Right lobe of liver (tissue), 6 donors: ENCODE measurements at regions not wholly inside any gene's neighbourhood (a gene's known extent, or its start where the extent isn't known, plus 50 kb on each side); places are given as distances from the start of the nearest gene placed in this dataset.
"Not testable (repeated sequence)": the region's sequence is repeated elsewhere in the genome, so short reads cannot be mapped to it uniquely, and the experiment has no call there.

Experiments used
- ATAC-seq, 4 donors: fragments of 200-7000 bp; cut with Tn5 transposase; one replicate each; pipeline ENCODE4 v1.9.1; 2020; ENCODE audit warnings: mild to moderate bottlenecking in 4 of 4, moderate library complexity in 4 of 4
- DNase-seq, 3 donors: peaks; one replicate each; pipeline ENCODE4 v3.0.0-alpha.2; 2020
- H3K27ac ChIP-seq, 3 donors: fragments of 200-600 bp; one replicate each; pipeline ENCODE4 v1.8.0; 2022
- H3K27me3 ChIP-seq, 2 donors: fragments of 200-600 bp; one replicate each; pipeline ENCODE4 v1.8.0; 2022
- H3K36me3 ChIP-seq, 4 donors: fragments of 200-600 bp; sonication (generic) in 1 of 4; one replicate each; pipeline versions ENCODE4 v1.5.1 to v1.8.0; 2017 to 2022; ENCODE audit warnings: control low read depth in 1 of 4
- H3K4me1 ChIP-seq, 4 donors: fragments of 200-600 bp; sonication (generic) in 1 of 4; one replicate each; pipeline versions ENCODE4 v1.5.1 to v1.8.0; 2017 to 2022; ENCODE audit warnings: control low read depth in 1 of 4
- H3K4me3 ChIP-seq, 3 donors: fragments of 200-600 bp; one replicate each; pipeline ENCODE4 v1.8.0; 2022
- H3K9me3 ChIP-seq, 4 donors: fragments of 200-600 bp; sonication (generic) in 1 of 4; one replicate each; pipeline versions ENCODE4 v1.5.1 to v1.8.0; 2017 to 2022; ENCODE audit warnings: control low read depth in 1 of 4
- POLR2A ChIP-seq: fragments of 450-650 bp; IDR thresholded peaks from one replicate; pipeline ENCODE4 v1.6.1; 2017; ENCODE audit warnings: antibody characterized with exemption, mild to moderate bottlenecking
- WGBS: methylation state at CpG from one replicate; pipeline ENCODE4 v1.1.6; 2018; ENCODE audit warnings: low coverage, low lambda C conversion rate; ENCODE audit not compliant: insufficient coverage; ENCODE audit errors: missing lambda C conversion rate; 5-methylcytosine and 5-hydroxymethylcytosine counted together
- intact Hi-C, 2 donors: fragments of 100-400 bp; cut with DNase I; formaldehyde crosslinking; loops; one replicate each; pipeline versions ENCODE4 v1.11.2 to v1.14.1; 2022
- TF ChIP-seq, protein P1 (sequence below), 4 donors: fragments of 200-600 bp in 3 of 4; fragments of 450-650 bp in 1 of 4; IDR thresholded peaks; one replicate each; pipeline versions ENCODE4 v1.5.1 to v1.8.0; 2016 to 2022; ENCODE audit warnings: antibody characterized with exemption in 4 of 4, mild to moderate bottlenecking in 2 of 4
- donor health status: DM: no; HTN: yes; CAD: no.
- donor health status: DM: no; HTN: no; CAD: no.
- donor health status: DM: no; HTN: no; CAD: no.
- donor health status: DM: no; HTN: yes; CAD: no.
- donor health status: DM: no; HTN: yes; CAD: no.

DNA sequence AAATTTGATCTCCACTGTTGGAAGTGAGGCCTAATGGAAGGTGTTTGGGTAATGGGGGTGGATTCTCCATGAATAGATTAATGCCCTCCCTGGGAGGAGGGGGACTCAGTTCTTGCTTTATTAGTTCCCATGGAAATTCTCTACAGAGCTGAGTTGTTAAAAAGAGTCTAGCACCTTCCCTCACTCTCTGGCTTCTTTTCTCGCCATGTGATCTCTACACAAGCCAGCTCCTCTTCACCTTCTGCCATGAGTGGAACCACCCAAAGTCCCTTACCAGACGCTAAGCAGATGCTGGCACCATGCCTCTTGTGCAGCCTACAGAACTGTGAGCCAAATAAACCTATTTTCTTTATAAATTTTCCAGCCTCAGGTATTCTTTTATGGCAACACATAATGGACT is 465.8 kb upstream of the ANO5 start:
- no peaks in the 10 kb centered on the region for H3K9me3 ChIP-seq
- H3K4me3 ChIP-seq, result no peak overlapping the region
- no peak for ATAC-seq
- intact Hi-C loops, result no loop called here
- WGBS, result 49% methylated on average over 2 of the region's 2 CpGs
- H3K36me3 ChIP-seq, result no peaks in the 10 kb centered on the region
- DNase-seq, result no peak
- TF ChIP-seq POLR2A, result no peak
- TF ChIP-seq, protein P1, sequence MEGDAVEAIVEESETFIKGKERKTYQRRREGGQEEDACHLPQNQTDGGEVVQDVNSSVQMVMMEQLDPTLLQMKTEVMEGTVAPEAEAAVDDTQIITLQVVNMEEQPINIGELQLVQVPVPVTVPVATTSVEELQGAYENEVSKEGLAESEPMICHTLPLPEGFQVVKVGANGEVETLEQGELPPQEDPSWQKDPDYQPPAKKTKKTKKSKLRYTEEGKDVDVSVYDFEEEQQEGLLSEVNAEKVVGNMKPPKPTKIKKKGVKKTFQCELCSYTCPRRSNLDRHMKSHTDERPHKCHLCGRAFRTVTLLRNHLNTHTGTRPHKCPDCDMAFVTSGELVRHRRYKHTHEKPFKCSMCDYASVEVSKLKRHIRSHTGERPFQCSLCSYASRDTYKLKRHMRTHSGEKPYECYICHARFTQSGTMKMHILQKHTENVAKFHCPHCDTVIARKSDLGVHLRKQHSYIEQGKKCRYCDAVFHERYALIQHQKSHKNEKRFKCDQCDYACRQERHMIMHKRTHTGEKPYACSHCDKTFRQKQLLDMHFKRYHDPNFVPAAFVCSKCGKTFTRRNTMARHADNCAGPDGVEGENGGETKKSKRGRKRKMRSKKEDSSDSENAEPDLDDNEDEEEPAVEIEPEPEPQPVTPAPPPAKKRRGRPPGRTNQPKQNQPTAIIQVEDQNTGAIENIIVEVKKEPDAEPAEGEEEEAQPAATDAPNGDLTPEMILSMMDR (IDR thresholded peaks at IDR 0.05), result no peak
- no peaks in the 10 kb centered on the region for H3K4me1 ChIP-seq
- no peak overlapping the region for H3K27ac ChIP-seq
- H3K27me3 ChIP-seq, result no peaks in the 10 kb centered on the region

DNA sequence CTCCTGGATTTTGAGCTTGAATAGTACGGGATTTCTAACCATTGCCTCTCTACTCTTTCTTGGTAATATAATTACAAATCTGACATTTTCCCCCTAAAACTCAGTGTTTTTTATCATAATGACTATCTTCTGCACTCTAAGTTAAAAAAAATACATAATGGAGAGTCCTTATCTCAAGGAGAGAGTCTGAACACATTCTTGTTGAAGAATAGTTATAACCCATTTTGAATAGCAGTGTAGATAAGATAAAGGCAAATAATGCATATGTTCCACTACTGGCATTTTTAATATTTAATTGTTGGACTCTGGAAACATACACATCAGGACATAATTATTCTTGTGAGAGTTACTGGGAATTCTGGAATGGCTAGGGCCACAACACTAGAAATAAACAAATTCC is 456.5 kb upstream of the ANO5 start:
- Histone ChIP-seq H3K27ac (no peak overlapping the region), H3K27me3 (no peaks in the 10 kb centered on the region), H3K9me3 (no peaks in the 10 kb centered on the region), H3K4me3 (no peak overlapping the region), H3K36me3 (no peaks in the 10 kb centered on the region), H3K4me1 (no peaks in the 10 kb centered on the region)
- DNase-seq (no peak), ATAC-seq (no peak)
- intact Hi-C loops, result no loop called here
- WGBS, result 31% methylated on average over 1 of the region's 1 CpG
- TF ChIP-seq POLR2A, result no peak
- TF ChIP-seq, protein P1 (IDR thresholded peaks at IDR 0.05), result no peak

DNA sequence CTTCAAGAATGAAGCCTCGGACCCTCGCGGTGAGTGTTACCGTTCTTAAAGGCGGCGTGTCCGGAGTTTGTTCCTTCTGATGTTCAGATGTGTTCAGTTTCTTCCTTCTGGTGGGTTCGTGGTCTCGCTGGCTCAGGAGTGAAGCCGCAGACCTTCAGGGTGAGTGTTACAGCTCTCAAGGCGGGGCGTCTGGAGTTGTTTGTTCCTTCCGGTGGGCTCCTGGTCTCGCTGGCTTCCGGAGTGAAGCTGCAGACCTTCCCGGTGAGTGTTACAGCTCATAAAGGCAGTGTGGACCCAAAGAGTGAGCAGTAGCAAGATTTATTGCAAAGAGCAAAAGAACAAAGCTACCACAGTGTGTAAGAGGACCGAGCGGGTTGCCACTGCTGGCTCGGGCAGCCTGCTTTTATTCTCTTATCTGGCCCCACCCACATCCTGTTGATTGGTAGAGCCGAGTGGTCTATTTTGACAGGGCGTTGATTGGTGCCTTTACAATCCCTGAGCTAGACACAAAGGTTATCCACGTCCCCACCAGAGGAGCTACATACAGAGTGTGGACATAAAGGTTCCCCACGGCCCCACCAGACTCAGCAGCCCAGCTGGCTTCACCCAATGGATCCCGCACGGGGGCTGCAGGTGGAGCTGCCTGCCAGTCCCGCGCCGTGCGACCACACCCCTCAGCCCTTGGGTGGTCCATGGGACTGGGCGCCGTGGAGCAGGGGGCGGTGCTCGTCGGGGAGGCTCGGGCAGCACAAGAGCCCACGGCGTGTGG is 440.2 kb upstream of the ANO5 start:
- H3K4me1 ChIP-seq, H3K4me3 ChIP-seq, H3K36me3 ChIP-seq, DNase-seq, H3K9me3 ChIP-seq, H3K27ac ChIP-seq, intact Hi-C loops, ATAC-seq, H3K27me3 ChIP-seq: not testable (repeated sequence)
- 83% methylated on average over 14 of the region's 37 CpGs for WGBS

DNA sequence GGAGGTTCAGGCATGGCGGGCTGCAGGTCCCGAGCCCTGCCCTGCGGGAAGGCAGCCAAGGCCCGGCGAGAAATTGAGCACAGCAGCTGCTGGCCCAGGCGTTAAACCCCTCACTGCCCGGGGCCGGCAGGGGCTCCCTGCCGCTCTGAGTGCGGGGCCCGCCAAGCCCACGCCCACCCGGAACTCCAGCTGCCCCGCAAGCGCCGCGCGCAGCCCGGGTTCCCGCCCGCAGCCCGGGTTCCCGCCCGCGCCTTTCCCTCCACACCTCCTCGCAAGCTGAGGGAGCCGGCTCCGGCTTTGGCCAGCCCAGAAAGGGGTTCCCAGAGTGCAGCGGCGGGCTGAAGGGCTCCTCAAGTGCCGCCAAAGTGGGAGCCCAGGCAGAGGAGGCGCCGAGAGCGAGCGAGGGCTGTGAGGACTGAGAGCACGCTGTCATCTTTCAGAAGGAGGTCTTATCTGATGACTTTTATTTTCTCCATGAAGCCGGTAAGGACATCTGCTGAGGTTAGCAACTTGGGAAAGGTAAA is 439.6 kb upstream of the ANO5 start:
- H3K27ac ChIP-seq, H3K36me3 ChIP-seq, H3K4me3 ChIP-seq, DNase-seq, ATAC-seq, H3K27me3 ChIP-seq, H3K4me1 ChIP-seq, intact Hi-C loops, H3K9me3 ChIP-seq: not testable (repeated sequence)
- WGBS, result 79% methylated on average over 9 of the region's 37 CpGs

DNA sequence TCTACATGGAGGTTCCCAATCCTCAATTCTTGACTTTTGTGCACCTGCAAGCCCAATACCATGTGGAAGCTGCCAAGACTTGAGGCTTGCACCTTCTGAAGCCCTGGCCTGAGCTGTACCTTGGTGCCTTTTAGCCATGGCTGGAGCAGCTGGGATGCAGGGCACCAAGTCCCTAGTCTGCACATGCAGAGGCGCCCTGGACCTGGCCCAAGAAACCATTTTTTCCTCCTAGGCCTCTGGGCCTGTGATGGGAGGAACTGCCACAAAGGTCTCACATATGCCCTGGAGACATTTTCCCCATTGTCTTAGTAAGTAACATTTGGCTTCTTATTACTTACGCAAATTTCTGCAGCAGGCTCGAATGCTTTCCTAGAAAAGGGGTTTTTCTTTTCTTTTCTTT is 431.9 kb upstream of the ANO5 start:
- intact Hi-C loops, result no loop called here
- TF ChIP-seq POLR2A, result no peak
- TF ChIP-seq, protein P1 (IDR thresholded peaks at IDR 0.05), result no peak
- WGBS, result 67% methylated on average over 2 of the region's 3 CpGs
- Histone ChIP-seq H3K27ac (no peak overlapping the region), H3K27me3 (no peaks in the 10 kb centered on the region), H3K36me3 (no peaks in the 10 kb centered on the region), H3K4me1 (no peaks in the 10 kb centered on the region), H3K4me3 (no peak overlapping the region), H3K9me3 (no peaks in the 10 kb centered on the region)
- ATAC-seq (no peak), DNase-seq (no peak)
